ENCODE measurements at regions not wholly inside any gene's neighbourhood (a gene's known extent, or its start where the extent isn't known, plus 50 kb on each side); places are given as distances from the start of the nearest gene placed in this dataset.

- Histone ChIP-seq H3K4me1 (ENCODE audit: insufficient read depth, poor library complexity, severe bottlenecking) (no peaks in the 10 kb centered on the region), H3K27me3 (ENCODE audit: insufficient read depth, poor library complexity, severe bottlenecking) (no peaks in the 10 kb centered on the region), H3K9me3 (ENCODE audit: severe bottlenecking) (no peaks in the 10 kb centered on the region), H3K4me3 (ENCODE audit: severe bottlenecking) (no peak overlapping the region), H3K36me3 (ENCODE audit: low read depth) (no peaks in the 10 kb centered on the region), H3K27ac (ENCODE audit: poor library complexity, severe bottlenecking) (no peak overlapping the region)
- TF ChIP-seq, protein P1, sequence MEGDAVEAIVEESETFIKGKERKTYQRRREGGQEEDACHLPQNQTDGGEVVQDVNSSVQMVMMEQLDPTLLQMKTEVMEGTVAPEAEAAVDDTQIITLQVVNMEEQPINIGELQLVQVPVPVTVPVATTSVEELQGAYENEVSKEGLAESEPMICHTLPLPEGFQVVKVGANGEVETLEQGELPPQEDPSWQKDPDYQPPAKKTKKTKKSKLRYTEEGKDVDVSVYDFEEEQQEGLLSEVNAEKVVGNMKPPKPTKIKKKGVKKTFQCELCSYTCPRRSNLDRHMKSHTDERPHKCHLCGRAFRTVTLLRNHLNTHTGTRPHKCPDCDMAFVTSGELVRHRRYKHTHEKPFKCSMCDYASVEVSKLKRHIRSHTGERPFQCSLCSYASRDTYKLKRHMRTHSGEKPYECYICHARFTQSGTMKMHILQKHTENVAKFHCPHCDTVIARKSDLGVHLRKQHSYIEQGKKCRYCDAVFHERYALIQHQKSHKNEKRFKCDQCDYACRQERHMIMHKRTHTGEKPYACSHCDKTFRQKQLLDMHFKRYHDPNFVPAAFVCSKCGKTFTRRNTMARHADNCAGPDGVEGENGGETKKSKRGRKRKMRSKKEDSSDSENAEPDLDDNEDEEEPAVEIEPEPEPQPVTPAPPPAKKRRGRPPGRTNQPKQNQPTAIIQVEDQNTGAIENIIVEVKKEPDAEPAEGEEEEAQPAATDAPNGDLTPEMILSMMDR (IDR thresholded peaks at IDR 0.05; ENCODE audit: poor library complexity, severe bottlenecking): no peak
- DNase-seq (ENCODE audit: low spot score) (no peak), ATAC-seq (ENCODE audit: low read depth) (no peak)
These were observed 86.9 kb upstream of the MKI67 start for GRCh38 chr10:128213156-128213555.

DNA sequence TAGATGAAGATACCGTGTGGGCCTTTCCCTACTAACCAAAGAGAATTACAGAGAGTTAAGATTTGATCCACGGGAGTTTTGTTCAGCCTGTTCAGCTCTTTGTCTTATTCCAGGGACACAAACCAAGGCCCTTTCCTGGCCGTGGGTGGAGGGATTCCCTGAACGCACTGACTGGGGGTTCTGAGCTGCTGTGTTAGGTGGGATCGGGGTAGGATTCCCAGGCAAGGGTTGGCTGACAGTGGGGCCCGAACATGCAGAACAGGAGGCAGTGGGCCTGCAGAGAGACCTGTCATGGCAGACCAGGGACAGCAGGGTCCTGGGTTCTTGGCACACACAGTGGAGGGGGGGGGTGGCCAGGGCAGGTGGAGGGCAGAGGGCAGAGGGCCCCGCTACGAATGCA, 89.5 kb upstream of the MKI67 start:
- Histone ChIP-seq H3K9me3 (ENCODE audit: severe bottlenecking) (no peaks in the 10 kb centered on the region), H3K36me3 (ENCODE audit: low read depth) (no peaks in the 10 kb centered on the region), H3K27ac (ENCODE audit: poor library complexity, severe bottlenecking) (no peak overlapping the region), H3K27me3 (ENCODE audit: insufficient read depth, poor library complexity, severe bottlenecking) (no peaks in the 10 kb centered on the region), H3K4me1 (ENCODE audit: insufficient read depth, poor library complexity, severe bottlenecking) (no peaks in the 10 kb centered on the region), H3K4me3 (ENCODE audit: severe bottlenecking) (no peak overlapping the region)
- ATAC-seq (ENCODE audit: low read depth) (no peak), DNase-seq (ENCODE audit: low spot score) (no peak)
- TF ChIP-seq, protein P1 (IDR thresholded peaks at IDR 0.05; ENCODE audit: poor library complexity, severe bottlenecking): no peak

DNA sequence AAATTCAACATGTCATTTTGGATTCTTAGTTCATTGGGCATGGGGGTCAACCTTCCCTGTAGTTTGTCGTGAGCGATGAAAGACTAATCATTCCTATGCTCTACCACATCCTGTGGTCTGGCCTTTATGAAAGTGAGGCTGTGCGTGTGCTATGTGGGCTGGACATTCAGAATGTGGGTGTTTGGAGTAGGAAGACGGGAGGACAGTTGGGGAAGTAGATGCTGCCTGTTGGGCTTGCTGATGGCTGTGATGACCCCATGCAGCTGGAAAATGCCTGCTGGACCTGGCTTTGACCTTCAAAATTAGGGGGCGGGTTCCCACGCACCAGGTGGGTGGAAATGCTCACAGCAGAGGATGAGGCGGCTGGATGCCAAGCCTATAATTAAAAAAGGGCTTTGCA, 90.9 kb upstream of the MKI67 start:
- no peak overlapping the region for H3K4me3 ChIP-seq (ENCODE audit: severe bottlenecking)
- H3K27me3 ChIP-seq (ENCODE audit: insufficient read depth, poor library complexity, severe bottlenecking): no peaks in the 10 kb centered on the region
- DNase-seq (ENCODE audit: low spot score) (no peak), ATAC-seq (ENCODE audit: low read depth) (no peak)
- TF ChIP-seq, protein P1 (IDR thresholded peaks at IDR 0.05; ENCODE audit: poor library complexity, severe bottlenecking): no peak
- H3K36me3 ChIP-seq (ENCODE audit: low read depth): no peaks in the 10 kb centered on the region
- no peaks in the 10 kb centered on the region for H3K9me3 ChIP-seq (ENCODE audit: severe bottlenecking)
- H3K27ac ChIP-seq (ENCODE audit: poor library complexity, severe bottlenecking): no peak overlapping the region
- H3K4me1 ChIP-seq (ENCODE audit: insufficient read depth, poor library complexity, severe bottlenecking): no peaks in the 10 kb centered on the region

DNA sequence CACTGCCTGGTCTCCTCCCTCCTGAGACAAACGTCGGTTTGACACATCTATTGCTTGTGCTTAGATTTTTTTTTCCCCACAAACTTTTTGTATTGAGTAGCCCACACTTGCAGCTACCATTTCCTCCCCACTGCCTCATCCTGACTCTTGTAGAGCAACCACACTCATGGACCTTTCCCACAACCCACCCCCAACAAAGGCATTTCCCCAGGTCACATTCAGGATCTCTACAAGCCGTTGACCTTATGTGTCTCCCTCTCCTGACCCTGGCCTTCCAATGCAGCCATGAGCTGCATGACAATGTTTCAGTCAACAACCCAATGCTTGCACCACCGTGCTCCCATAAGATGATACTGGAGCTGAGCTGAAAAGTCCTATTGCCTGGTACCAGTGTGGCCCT, 91.9 kb upstream of the MKI67 start:
- Histone ChIP-seq H3K27me3 (ENCODE audit: insufficient read depth, poor library complexity, severe bottlenecking) (no peaks in the 10 kb centered on the region), H3K4me1 (ENCODE audit: insufficient read depth, poor library complexity, severe bottlenecking) (no peaks in the 10 kb centered on the region), H3K27ac (ENCODE audit: poor library complexity, severe bottlenecking) (no peak overlapping the region), H3K4me3 (ENCODE audit: severe bottlenecking) (no peak overlapping the region), H3K9me3 (ENCODE audit: severe bottlenecking) (no peaks in the 10 kb centered on the region), H3K36me3 (ENCODE audit: low read depth) (no peaks in the 10 kb centered on the region)
- DNase-seq (ENCODE audit: low spot score): no peak
- no peak for ATAC-seq (ENCODE audit: low read depth)
- TF ChIP-seq, protein P1 (IDR thresholded peaks at IDR 0.05; ENCODE audit: poor library complexity, severe bottlenecking): no peak

- TF ChIP-seq, protein P1 (IDR thresholded peaks at IDR 0.05; ENCODE audit: poor library complexity, severe bottlenecking): no peak
- Histone ChIP-seq H3K36me3 (ENCODE audit: low read depth) (no peaks in the 10 kb centered on the region), H3K4me3 (ENCODE audit: severe bottlenecking) (no peak overlapping the region), H3K27ac (ENCODE audit: poor library complexity, severe bottlenecking) (no peak overlapping the region), H3K4me1 (ENCODE audit: insufficient read depth, poor library complexity, severe bottlenecking) (no peaks in the 10 kb centered on the region), H3K27me3 (ENCODE audit: insufficient read depth, poor library complexity, severe bottlenecking) (no peaks in the 10 kb centered on the region), H3K9me3 (ENCODE audit: severe bottlenecking) (no peaks in the 10 kb centered on the region)
- no peak for DNase-seq (ENCODE audit: low spot score)
- ATAC-seq (ENCODE audit: low read depth): no peak
These were observed 93.1 kb upstream of the MKI67 start for GRCh38 chr10:128219295-128219694.

Measured in RWPE2 (cell line).